GM12864 (cell line): ENCODE measurements at regions not wholly inside any gene's neighbourhood (a gene's known extent, or its start where the extent isn't known, plus 50 kb on each side); places are given as distances from the start of the nearest gene placed in this dataset.
"Not testable (repeated sequence)": the region's sequence is repeated elsewhere in the genome, so short reads cannot be mapped to it uniquely, and the experiment has no call there.

ENCODE experiments used
- DNase-seq: peaks from one replicate; pipeline ENCODE4 v3.0.0-alpha.2; 2011; ENCODE audit warnings: low read depth
- H3K4me3 ChIP-seq: 2 replicates; pipeline ENCODE4 v1.5.1; 2011; ENCODE audit warnings: mild to moderate bottlenecking, low read depth, low read length, control low read depth
- CTCF ChIP-seq: IDR thresholded peaks from 2 replicates; pipeline ENCODE4 v1.5.1; 2011; ENCODE audit warnings: low read depth, mild to moderate bottlenecking, moderate library complexity, low read length, control low read depth, inconsistent platforms; ENCODE audit errors: missing control alignments

- H3K4me3 ChIP-seq = no peak overlapping the region
- TF ChIP-seq CTCF = no peak
- no peak for DNase-seq
These were observed 60.3 kb upstream of the KCNK2 start for GRCh38 chr1:215022204-215022603.

- no peak for TF ChIP-seq CTCF
- no peak for DNase-seq
- H3K4me3 ChIP-seq = no peak overlapping the region
These were observed 59.8 kb upstream of the KCNK2 start for GRCh38 chr1:215022741-215023141.

GRCh38 chr1:215023155-215023832 lies 59.2 kb upstream of the KCNK2 start:
- DNase-seq = no peak
- TF ChIP-seq CTCF = no peak
- H3K4me3 ChIP-seq = no peak overlapping the region

- DNase-seq = no peak
- H3K4me3 ChIP-seq = no peak overlapping the region
These were observed 53.6 kb upstream of the KCNK2 start for GRCh38 chr1:215028954-215029353.

GRCh38 chr1:215030581-215030980 lies 52.0 kb upstream of the KCNK2 start:
- H3K4me3 ChIP-seq, DNase-seq: not testable (repeated sequence)

More at GRCh38 chr1:215028954-215029353, 53.6 kb upstream of the KCNK2 start:
- TF ChIP-seq CTCF = no peak

- no peak overlapping the region for H3K4me3 ChIP-seq
- no peak for TF ChIP-seq CTCF
- no peak for DNase-seq
These were observed 51.1 kb upstream of the KCNK2 start for GRCh38 chr1:215031392-215031791.
